Hepatocyte (in vitro differentiated cells): ENCODE measurements at regions not wholly inside any gene's neighbourhood (a gene's known extent, or its start where the extent isn't known, plus 50 kb on each side); places are given as distances from the start of the nearest gene placed in this dataset.

Experiments used
- DNase-seq: peaks from one replicate; pipeline ENCODE4 v3.0.0-alpha.2; 2016; ENCODE audit warnings: low spot score
- H2AFZ ChIP-seq: fragments of 200-600 bp; sonication (generic); 2 replicates; pipeline ENCODE4 v1.6.0; 2016; ENCODE audit warnings: antibody characterized with exemption, mild to moderate bottlenecking
- H3K27ac ChIP-seq: fragments of 200-600 bp; sonication (generic); 2 replicates; pipeline ENCODE4 v1.5.1; 2016; ENCODE audit warnings: mild to moderate bottlenecking
- H3K27me3 ChIP-seq: fragments of 200-600 bp; sonication (generic); 2 replicates; pipeline ENCODE4 v1.6.1; 2016
- H3K36me3 ChIP-seq: fragments of 200-600 bp; sonication (generic); replicated peaks from 2 replicates; pipeline ENCODE4 v1.5.1; 2016; ENCODE audit warnings: low read depth; ENCODE audit not compliant: insufficient read depth
- H3K4me1 ChIP-seq: fragments of 200-600 bp; sonication (generic); 2 replicates; pipeline ENCODE4 v1.5.1; 2016; ENCODE audit warnings: mild to moderate bottlenecking, moderate library complexity; ENCODE audit not compliant: insufficient read depth
- H3K4me2 ChIP-seq: fragments of 200-600 bp; sonication (generic); 2 replicates; pipeline ENCODE4 v1.6.0; 2016
- H3K4me3 ChIP-seq: fragments of 200-600 bp; sonication (generic); 2 replicates; pipeline ENCODE4 v1.5.1; 2016; ENCODE audit warnings: mild to moderate bottlenecking
- H3K79me2 ChIP-seq: fragments of 200-600 bp; sonication (generic); 2 replicates; pipeline ENCODE4 v1.6.0; 2017; ENCODE audit warnings: mild to moderate bottlenecking
- H3K9me2 ChIP-seq: fragments of 200-600 bp; sonication (generic); replicated peaks from 2 replicates; pipeline ENCODE4 v1.6.0; 2017; ENCODE audit warnings: mild to moderate bottlenecking; ENCODE audit not compliant: insufficient read depth
- H3K9me3 ChIP-seq: fragments of 200-600 bp; sonication (generic); 2 replicates; pipeline ENCODE4 v1.5.1; 2016; ENCODE audit warnings: low read depth, mild to moderate bottlenecking
- H4K20me1 ChIP-seq: fragments of 200-600 bp; sonication (generic); 2 replicates; pipeline ENCODE4 v1.6.0; 2016; ENCODE audit warnings: mild to moderate bottlenecking; ENCODE audit not compliant: insufficient read depth, poor library complexity, severe bottlenecking
- EZH2 ChIP-seq: fragments of 200-600 bp; sonication (generic); IDR thresholded peaks from 2 replicates; pipeline ENCODE4 v1.6.1; 2016; ENCODE audit warnings: antibody characterized with exemption, mild to moderate bottlenecking, borderline replicate concordance
- EZH2phosphoT487 ChIP-seq: fragments of 200-600 bp; sonication (generic); IDR thresholded peaks from one replicate; pipeline ENCODE4 v1.6.1; 2018; ENCODE audit warnings: antibody characterized with exemption, mild to moderate bottlenecking, low read depth, moderate library complexity; ENCODE audit not compliant: unreplicated experiment, severe bottlenecking
- WGBS: methylation state at CpG from one replicate; pipeline ENCODE4 v1.1.6; 2016; ENCODE audit warnings: low lambda C conversion rate; ENCODE audit errors: missing lambda C conversion rate; 5-methylcytosine and 5-hydroxymethylcytosine counted together
- TF ChIP-seq, protein P1 (sequence below): fragments of 200-600 bp; sonication (generic); IDR thresholded peaks from 2 replicates; pipeline ENCODE4 v1.5.1; 2016; ENCODE audit warnings: antibody characterized with exemption, mild to moderate bottlenecking; ENCODE audit not compliant: poor library complexity

DNA sequence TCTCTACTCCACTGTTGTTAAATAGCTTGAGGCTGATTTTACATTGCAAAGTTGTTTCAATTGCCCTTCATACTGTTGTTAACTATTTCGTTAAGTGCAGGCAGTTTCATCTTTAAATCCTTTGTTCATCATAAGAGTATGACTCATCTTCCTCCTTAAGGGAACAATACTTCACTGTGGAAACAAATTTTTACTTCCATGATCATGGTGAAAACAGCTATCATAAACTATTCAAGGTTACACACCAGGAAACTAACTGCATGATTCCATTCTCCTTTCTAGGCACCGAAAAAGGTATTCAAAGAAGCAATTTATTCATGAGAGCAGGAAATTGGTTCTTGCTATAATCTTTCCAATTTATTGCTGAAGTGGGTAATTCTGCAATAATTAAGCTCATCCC is 593.2 kb downstream of the LRRIQ3 start:
- Histone ChIP-seq H3K9me3 (no peaks in the 10 kb centered on the region), H3K4me2 (no peak overlapping the region), H3K4me1 (no peaks in the 10 kb centered on the region), H3K27ac (no peak overlapping the region), H4K20me1 (no peaks in the 10 kb centered on the region), H3K79me2 (no peaks in the 10 kb centered on the region), H3K27me3 (no peaks in the 10 kb centered on the region), H3K9me2 (no peaks in the 10 kb centered on the region), H2AFZ (no peak overlapping the region), H3K4me3 (no peak overlapping the region), H3K36me3 (no peaks in the 10 kb centered on the region)
- TF ChIP-seq EZH2, result no peak
- no peak for TF ChIP-seq EZH2phosphoT487
- TF ChIP-seq, protein P1, sequence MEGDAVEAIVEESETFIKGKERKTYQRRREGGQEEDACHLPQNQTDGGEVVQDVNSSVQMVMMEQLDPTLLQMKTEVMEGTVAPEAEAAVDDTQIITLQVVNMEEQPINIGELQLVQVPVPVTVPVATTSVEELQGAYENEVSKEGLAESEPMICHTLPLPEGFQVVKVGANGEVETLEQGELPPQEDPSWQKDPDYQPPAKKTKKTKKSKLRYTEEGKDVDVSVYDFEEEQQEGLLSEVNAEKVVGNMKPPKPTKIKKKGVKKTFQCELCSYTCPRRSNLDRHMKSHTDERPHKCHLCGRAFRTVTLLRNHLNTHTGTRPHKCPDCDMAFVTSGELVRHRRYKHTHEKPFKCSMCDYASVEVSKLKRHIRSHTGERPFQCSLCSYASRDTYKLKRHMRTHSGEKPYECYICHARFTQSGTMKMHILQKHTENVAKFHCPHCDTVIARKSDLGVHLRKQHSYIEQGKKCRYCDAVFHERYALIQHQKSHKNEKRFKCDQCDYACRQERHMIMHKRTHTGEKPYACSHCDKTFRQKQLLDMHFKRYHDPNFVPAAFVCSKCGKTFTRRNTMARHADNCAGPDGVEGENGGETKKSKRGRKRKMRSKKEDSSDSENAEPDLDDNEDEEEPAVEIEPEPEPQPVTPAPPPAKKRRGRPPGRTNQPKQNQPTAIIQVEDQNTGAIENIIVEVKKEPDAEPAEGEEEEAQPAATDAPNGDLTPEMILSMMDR, result no peak
- no peak for DNase-seq
- WGBS, result 65% methylated on average over 2 of the region's 2 CpGs

DNA sequence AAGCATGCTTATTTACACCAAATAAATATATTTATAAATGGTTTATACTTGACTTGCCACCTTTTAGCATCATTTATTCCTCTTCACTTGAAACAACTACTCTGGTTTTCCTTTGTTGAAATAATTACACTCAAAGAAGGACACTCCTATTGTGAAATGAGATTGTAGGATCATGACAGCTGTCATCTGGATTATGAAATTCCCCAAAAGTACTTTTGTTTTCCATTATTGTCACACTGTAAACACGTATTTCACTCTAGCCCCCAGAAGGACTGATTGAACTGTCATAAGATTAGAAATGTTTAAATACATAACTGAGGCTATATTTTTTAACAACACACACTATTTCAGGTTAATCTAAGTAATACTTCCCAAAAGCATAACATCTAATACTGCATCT is 593.8 kb downstream of the LRRIQ3 start:
- Histone ChIP-seq H3K79me2 (no peaks in the 10 kb centered on the region), H3K9me2 (no peaks in the 10 kb centered on the region), H2AFZ (no peak overlapping the region), H3K27ac (no peak overlapping the region), H4K20me1 (no peaks in the 10 kb centered on the region), H3K36me3 (no peaks in the 10 kb centered on the region), H3K4me3 (no peak overlapping the region), H3K4me1 (no peaks in the 10 kb centered on the region), H3K4me2 (no peak overlapping the region), H3K9me3 (no peaks in the 10 kb centered on the region), H3K27me3 (no peaks in the 10 kb centered on the region)
- TF ChIP-seq EZH2phosphoT487 (no peak), EZH2 (no peak)
- TF ChIP-seq, protein P1, result no peak
- DNase-seq, result no peak
- WGBS, result 67% methylated on average over 1 of the region's 1 CpG

DNA sequence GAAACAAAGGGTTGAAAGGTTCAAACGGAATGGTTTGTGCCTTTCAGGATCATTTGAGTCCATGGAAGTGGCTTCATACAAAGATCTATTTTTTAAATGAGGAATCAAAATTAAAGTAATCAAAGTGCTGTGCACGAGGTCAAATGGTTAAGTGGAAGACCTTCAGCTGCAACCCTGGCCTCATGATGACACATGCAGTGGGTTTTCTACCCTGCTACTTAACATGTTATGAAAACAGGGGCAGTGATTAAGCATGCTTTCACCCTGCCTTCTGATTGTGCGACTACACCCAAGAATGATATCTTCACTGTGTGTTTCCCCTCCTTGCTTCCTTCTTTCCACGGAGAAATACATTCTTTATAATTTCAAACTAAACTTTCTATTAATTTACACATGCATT is 604.2 kb downstream of the LRRIQ3 start:
- no peaks in the 10 kb centered on the region for H3K9me2 ChIP-seq
- H3K4me2 ChIP-seq, result peak overlapping the region; percentile 50
- no peaks in the 10 kb centered on the region for H4K20me1 ChIP-seq
- no peaks in the 10 kb centered on the region for H3K27me3 ChIP-seq
- H3K36me3 ChIP-seq, result no peaks in the 10 kb centered on the region
- no peaks in the 10 kb centered on the region for H3K79me2 ChIP-seq
- H3K4me3 ChIP-seq, result no peak overlapping the region
- TF ChIP-seq EZH2phosphoT487 (no peak), EZH2 (no peak)
- TF ChIP-seq, protein P1, result no peak
- 64% methylated on average over 4 of the region's 4 CpGs for WGBS
- H2AFZ ChIP-seq, result peak overlapping the region; percentile 58
- no peaks in the 10 kb centered on the region for H3K9me3 ChIP-seq
- peaks cover 12% of the 10 kb centered on the region for H3K4me1 ChIP-seq
- no peak for DNase-seq
- peak overlapping the region; percentile 82 for H3K27ac ChIP-seq

DNA sequence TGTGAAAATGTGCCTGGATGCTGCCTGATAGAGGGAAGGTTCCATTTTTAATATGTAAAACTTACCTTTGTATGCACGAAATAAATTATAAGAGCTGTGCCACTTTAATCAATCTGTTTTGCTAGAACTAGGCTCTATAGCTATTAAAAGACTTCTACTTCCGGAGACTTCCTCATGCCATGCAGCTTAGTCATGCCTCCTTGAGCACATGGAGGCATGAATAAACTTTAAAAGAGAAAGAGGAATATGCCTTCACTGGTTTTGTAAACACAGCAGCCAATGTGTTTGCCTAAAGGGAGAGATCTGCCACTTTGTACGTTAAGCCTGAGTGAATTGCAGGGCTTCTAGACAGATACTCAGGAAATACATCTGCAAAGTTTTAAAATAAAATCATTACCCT is 604.6 kb downstream of the LRRIQ3 start:
- H3K4me3 ChIP-seq, result no peak overlapping the region
- no peaks in the 10 kb centered on the region for H3K27me3 ChIP-seq
- peak overlapping the region; percentile 50 for H3K4me2 ChIP-seq
- no peaks in the 10 kb centered on the region for H4K20me1 ChIP-seq
- whole genome bisulfite sequencing, result 20% methylated on average over 3 of the region's 3 CpGs
- H3K79me2 ChIP-seq, result no peaks in the 10 kb centered on the region
- TF ChIP-seq EZH2phosphoT487 (no peak), EZH2 (no peak)
- TF ChIP-seq, protein P1, result no peak
- no peaks in the 10 kb centered on the region for H3K9me3 ChIP-seq
- no peaks in the 10 kb centered on the region for H3K9me2 ChIP-seq
- H3K27ac ChIP-seq, result peak overlapping the region; percentile 82
- peaks cover 12% of the 10 kb centered on the region for H3K4me1 ChIP-seq
- H2AFZ ChIP-seq, result peak overlapping the region; percentile 58
- peak; percentile 66 for DNase-seq
- H3K36me3 ChIP-seq, result no peaks in the 10 kb centered on the region
